Gastrocnemius medialis (tissue), 4 donors: ENCODE measurements at regions not wholly inside any gene's neighbourhood (a gene's known extent, or its start where the extent isn't known, plus 50 kb on each side); places are given as distances from the start of the nearest gene placed in this dataset.

Experiments used
- POLR2A ChIP-seq, 2 donors: fragments of 450-650 bp; IDR thresholded peaks; one replicate each; pipeline ENCODE4 v1.6.1; 2017; ENCODE audit warnings: antibody characterized with exemption in 2 of 2, mild to moderate bottlenecking in 2 of 2, moderate library complexity in 2 of 2
- TF ChIP-seq, protein P1 (sequence below), 5 experiments: fragments of 450-650 bp in 3 of 5; fragments of 200-600 bp in 2 of 5; sonication (generic) in 2 of 5; IDR thresholded peaks in 4 of 5; conservative IDR thresholded peaks in 1 of 5; 1 replicate in 4 of 5; 2 replicates in 1 of 5; pipeline ENCODE4 v1.5.1; 2016 to 2019; ENCODE audit warnings: antibody characterized with exemption in 5 of 5, mild to moderate bottlenecking in 3 of 5, moderate library complexity in 3 of 5

DNA sequence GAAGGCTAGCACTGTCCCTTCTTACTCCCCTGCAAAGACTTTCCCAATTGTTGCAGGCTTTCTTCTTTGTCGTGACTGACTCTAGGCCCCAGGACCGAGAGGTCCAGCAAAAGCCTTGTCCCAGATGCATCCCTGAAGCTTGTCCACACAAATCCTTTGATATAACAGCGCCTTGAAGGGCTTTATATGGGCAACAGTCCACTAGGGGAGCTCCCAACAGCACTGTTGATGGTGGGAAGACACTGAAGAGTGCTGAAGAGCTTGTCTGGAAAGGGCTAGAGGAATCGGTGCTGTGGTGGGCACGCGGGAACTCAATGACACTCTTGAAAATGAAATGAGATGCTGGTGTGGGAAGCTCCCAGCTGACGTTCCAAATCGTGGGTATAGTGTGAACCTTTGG, 316.1 kb upstream of the CDH4 start:
- TF ChIP-seq, protein P1, sequence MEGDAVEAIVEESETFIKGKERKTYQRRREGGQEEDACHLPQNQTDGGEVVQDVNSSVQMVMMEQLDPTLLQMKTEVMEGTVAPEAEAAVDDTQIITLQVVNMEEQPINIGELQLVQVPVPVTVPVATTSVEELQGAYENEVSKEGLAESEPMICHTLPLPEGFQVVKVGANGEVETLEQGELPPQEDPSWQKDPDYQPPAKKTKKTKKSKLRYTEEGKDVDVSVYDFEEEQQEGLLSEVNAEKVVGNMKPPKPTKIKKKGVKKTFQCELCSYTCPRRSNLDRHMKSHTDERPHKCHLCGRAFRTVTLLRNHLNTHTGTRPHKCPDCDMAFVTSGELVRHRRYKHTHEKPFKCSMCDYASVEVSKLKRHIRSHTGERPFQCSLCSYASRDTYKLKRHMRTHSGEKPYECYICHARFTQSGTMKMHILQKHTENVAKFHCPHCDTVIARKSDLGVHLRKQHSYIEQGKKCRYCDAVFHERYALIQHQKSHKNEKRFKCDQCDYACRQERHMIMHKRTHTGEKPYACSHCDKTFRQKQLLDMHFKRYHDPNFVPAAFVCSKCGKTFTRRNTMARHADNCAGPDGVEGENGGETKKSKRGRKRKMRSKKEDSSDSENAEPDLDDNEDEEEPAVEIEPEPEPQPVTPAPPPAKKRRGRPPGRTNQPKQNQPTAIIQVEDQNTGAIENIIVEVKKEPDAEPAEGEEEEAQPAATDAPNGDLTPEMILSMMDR (IDR thresholded peaks at IDR 0.05 in 4 of 5, conservative IDR thresholded peaks at IDR 0.05 in 1 of 5): no peak
- TF ChIP-seq POLR2A (IDR thresholded peaks at IDR 0.05): no peak
